H1 (cell line): ENCODE measurements at regions not wholly inside any gene's neighbourhood (a gene's known extent, or its start where the extent isn't known, plus 50 kb on each side); places are given as distances from the start of the nearest gene placed in this dataset.

Experiments
- CBX8 ChIP-seq: fragments of 300-800, 300-1000 bp; sonication (generic); IDR thresholded peaks from 2 replicates; pipeline ENCODE4 v1.7.1; 2016; ENCODE audit warnings: low read depth, low read length, borderline replicate concordance
- CHD7 ChIP-seq: fragments of 300-600 bp; sonication (generic); IDR thresholded peaks from 2 replicates; pipeline ENCODE4 v1.7.1; 2012; ENCODE audit warnings: low read length, moderate library complexity, mild to moderate bottlenecking, inconsistent platforms; ENCODE audit not compliant: insufficient replicate concordance
- KDM1A ChIP-seq: fragments of 200-600, 300-600 bp; sonication (generic); IDR thresholded peaks from 2 replicates; pipeline ENCODE4 v1.7.1; 2016; ENCODE audit warnings: mild to moderate bottlenecking, low read length, borderline replicate concordance
- RXRA ChIP-seq: IDR thresholded peaks from 2 replicates; pipeline ENCODE4 v1.6.1; 2011; ENCODE audit warnings: low read depth, mild to moderate bottlenecking, low read length, moderate library complexity; ENCODE audit not compliant: insufficient read depth
- SP1 ChIP-seq: IDR thresholded peaks from 2 replicates; pipeline ENCODE4 v1.6.1; 2011; ENCODE audit warnings: low read depth, low read length
- USF2 ChIP-seq: IDR thresholded peaks from 2 replicates; pipeline ENCODE4 v1.6.1; 2011; ENCODE audit warnings: low read length, improper control_type of control experiment
- YY1 ChIP-seq: IDR thresholded peaks from 2 replicates; pipeline ENCODE4 v1.6.1; 2011; ENCODE audit warnings: low read depth, mild to moderate bottlenecking, low read length

- no peak for TF ChIP-seq YY1
- TF ChIP-seq CHD7: no peak
- TF ChIP-seq SP1: no peak
- no peak for TF ChIP-seq CBX8
- no peak for TF ChIP-seq RXRA
- TF ChIP-seq KDM1A: no peak
- no peak for TF ChIP-seq USF2
These were observed 209.3 kb upstream of the SOX11 start (continued) for GRCh38 chr2:5482929-5483331.
